Tibial nerve (tissue), 4 donors: ENCODE measurements at regions not wholly inside any gene's neighbourhood (a gene's known extent, or its start where the extent isn't known, plus 50 kb on each side); places are given as distances from the start of the nearest gene placed in this dataset.
"Not testable (repeated sequence)": the region's sequence is repeated elsewhere in the genome, so short reads cannot be mapped to it uniquely, and the experiment has no call there.

Experiments used
- DNase-seq, 2 donors: peaks; one replicate each; pipeline ENCODE4 v3.0.0-alpha.2; 2019; ENCODE audit warnings: low spot score in 2 of 2
- H3K27ac ChIP-seq, 4 donors: fragments of 200-600 bp; sonication (generic) in 3 of 4; one replicate each; pipeline ENCODE4 v1.5.1; 2017 to 2019; ENCODE audit warnings: mild to moderate bottlenecking in 1 of 4
- H3K27me3 ChIP-seq, 2 donors: fragments of 200-600 bp; sonication (generic) in 1 of 2; one replicate each; pipeline versions ENCODE4 v1.5.1 to v1.6.0; 2017 to 2019
- H3K36me3 ChIP-seq, 3 donors: fragments of 200-600 bp; sonication (generic); one replicate each; pipeline ENCODE4 v1.5.1; 2018 to 2019
- H3K4me1 ChIP-seq, 4 donors: fragments of 200-600 bp; sonication (generic) in 3 of 4; one replicate each; pipeline ENCODE4 v1.5.1; 2017 to 2019
- H3K4me3 ChIP-seq, 4 donors: fragments of 200-600 bp; sonication (generic) in 3 of 4; one replicate each; pipeline ENCODE4 v1.5.1; 2017 to 2019; ENCODE audit warnings: mild to moderate bottlenecking in 1 of 4, moderate library complexity in 1 of 4
- H3K9me3 ChIP-seq, 4 donors: fragments of 200-600 bp; sonication (generic) in 3 of 4; one replicate each; pipeline ENCODE4 v1.5.1; 2017 to 2019
- CTCF ChIP-seq, 5 experiments: fragments of 200-600 bp in 3 of 5; fragments of 450-650 bp in 2 of 5; sonication (generic) in 3 of 5; IDR thresholded peaks; one replicate each; pipeline ENCODE4 v1.5.1; 2016 to 2019; ENCODE audit warnings: antibody characterized with exemption in 5 of 5, mild to moderate bottlenecking in 3 of 5, moderate library complexity in 2 of 5
- EP300 ChIP-seq, 2 donors: sonication (generic); formaldehyde crosslinking; IDR thresholded peaks; one replicate each; pipeline ENCODE4 v1.6.1; 2017; ENCODE audit warnings: antibody characterized with exemption in 2 of 2, mild to moderate bottlenecking in 1 of 2
- POLR2A ChIP-seq, 2 donors: fragments of 450-650 bp; IDR thresholded peaks; one replicate each; pipeline ENCODE4 v1.6.1; 2017; ENCODE audit warnings: antibody characterized with exemption in 2 of 2, mild to moderate bottlenecking in 2 of 2, moderate library complexity in 2 of 2
- WGBS, 2 donors: methylation state at CpG; one replicate each; pipeline ENCODE4 v1.1.5; 2018; 5-methylcytosine and 5-hydroxymethylcytosine counted together

GRCh38 chr10:45056806-45057205 lies 56.1 kb downstream of the ZNF22 start:
- 100% methylated on average over 1 of the region's 1 CpG for WGBS, 2 donors
- not testable (repeated sequence) for H3K9me3 ChIP-seq, DNase-seq, H3K36me3 ChIP-seq, H3K27ac ChIP-seq, H3K4me1 ChIP-seq, H3K27me3 ChIP-seq, H3K4me3 ChIP-seq

GRCh38 chr10:45058580-45058979 lies 57.9 kb downstream of the ZNF22 start:
- no peaks in the 10 kb centered on the region for H3K36me3 ChIP-seq
- no peak for DNase-seq
- H3K27ac ChIP-seq: no peak overlapping the region
- TF ChIP-seq CTCF (IDR thresholded peaks at IDR 0.05): no peak
- no peak for TF ChIP-seq EP300 (IDR thresholded peaks at IDR 0.05)
- TF ChIP-seq POLR2A (IDR thresholded peaks at IDR 0.05): no peak
- no peak overlapping the region for H3K4me3 ChIP-seq
- H3K4me1 ChIP-seq: no peaks in the 10 kb centered on the region
- 53 to 68% methylated on average over 1 of the region's 1 CpG for WGBS, 2 donors
- no peaks in the 10 kb centered on the region for H3K27me3 ChIP-seq
- no peaks in the 10 kb centered on the region for H3K9me3 ChIP-seq

DNA sequence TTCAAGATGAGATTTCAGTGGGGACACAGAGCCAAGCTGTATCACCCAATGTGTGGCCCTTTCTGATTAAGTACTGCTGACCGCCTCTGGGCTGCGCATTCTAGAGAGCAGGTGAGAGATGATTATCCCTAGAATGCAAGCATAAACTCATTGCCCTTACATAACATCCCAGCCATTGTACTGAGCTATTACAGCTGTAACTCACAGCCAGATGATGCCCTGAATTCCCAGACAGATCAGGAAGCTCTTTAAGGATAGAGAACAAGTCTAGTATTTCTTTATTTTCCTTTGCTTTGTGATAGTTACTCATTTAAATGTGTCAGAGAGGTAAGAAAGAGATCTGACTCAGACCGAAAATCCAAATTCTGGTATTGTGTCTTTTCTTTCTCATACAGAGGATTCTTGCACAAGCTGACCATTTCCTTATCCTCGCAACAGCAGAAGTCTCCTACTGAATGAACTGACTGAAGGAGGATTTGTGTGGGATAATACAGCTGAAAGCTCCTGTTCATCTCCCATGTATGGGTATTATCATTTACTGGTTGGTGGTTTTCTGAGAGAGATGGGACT lies 58.4 kb downstream of the ZNF22 start:
- TF ChIP-seq POLR2A (IDR thresholded peaks at IDR 0.05): no peak
- no peak for TF ChIP-seq EP300 (IDR thresholded peaks at IDR 0.05)
- TF ChIP-seq CTCF (IDR thresholded peaks at IDR 0.05): no peak
- no peaks in the 10 kb centered on the region for H3K9me3 ChIP-seq
- H3K27me3 ChIP-seq: no peaks in the 10 kb centered on the region
- H3K4me3 ChIP-seq: no peak overlapping the region
- no peaks in the 10 kb centered on the region for H3K4me1 ChIP-seq
- WGBS, 2 donors: 89 to 95% methylated on average over 4 of the region's 4 CpGs
- no peak for DNase-seq
- H3K36me3 ChIP-seq: no peaks in the 10 kb centered on the region
- H3K27ac ChIP-seq: no peak overlapping the region

GRCh38 chr10:45059632-45060031 lies 58.9 kb downstream of the ZNF22 start:
- H3K9me3 ChIP-seq: no peaks in the 10 kb centered on the region
- no peak for DNase-seq
- 90 to 93% methylated on average over 2 of the region's 2 CpGs for WGBS, 2 donors
- H3K4me1 ChIP-seq: no peaks in the 10 kb centered on the region
- no peaks in the 10 kb centered on the region for H3K36me3 ChIP-seq
- no peak overlapping the region for H3K4me3 ChIP-seq
- no peak overlapping the region for H3K27ac ChIP-seq
- H3K27me3 ChIP-seq: no peaks in the 10 kb centered on the region
- TF ChIP-seq CTCF (IDR thresholded peaks at IDR 0.05): no peak
- no peak for TF ChIP-seq EP300 (IDR thresholded peaks at IDR 0.05)
- TF ChIP-seq POLR2A (IDR thresholded peaks at IDR 0.05): no peak

- Histone ChIP-seq H3K4me1 (no peaks in the 10 kb centered on the region), H3K27ac (no peak overlapping the region), H3K9me3 (no peaks in the 10 kb centered on the region), H3K36me3 (no peaks in the 10 kb centered on the region), H3K4me3 (no peak overlapping the region), H3K27me3 (no peaks in the 10 kb centered on the region)
- WGBS, 2 donors: 86 to 88% methylated on average over 8 of the region's 8 CpGs
- TF ChIP-seq CTCF (IDR thresholded peaks at IDR 0.05): no peak
- TF ChIP-seq POLR2A (IDR thresholded peaks at IDR 0.05): no peak
- no peak for TF ChIP-seq EP300 (IDR thresholded peaks at IDR 0.05)
- DNase-seq: no peak
These were observed 61.3 kb downstream of the ZNF22 start for GRCh38 chr10:45061982-45062381.
